GM19351 (cell line): ENCODE measurements at regions not wholly inside any gene's neighbourhood (a gene's known extent, or its start where the extent isn't known, plus 50 kb on each side); places are given as distances from the start of the nearest gene placed in this dataset.
"Not testable (repeated sequence)": the region's sequence is repeated elsewhere in the genome, so short reads cannot be mapped to it uniquely, and the experiment has no call there.

Experiments
- ATAC-seq: cut with Tn5 transposase; IDR thresholded peaks from one replicate; pipeline ENCODE4 v1.9.1; 2021; ENCODE audit warnings: mild to moderate bottlenecking, moderate library complexity; ENCODE audit not compliant: unreplicated experiment

GRCh38 chr18:73168236-73168635, 300.4 kb upstream of the NETO1 start:
- ATAC-seq: no peak

- no peak for ATAC-seq
Observed at GRCh38 chr18:73164430-73164829, 296.6 kb upstream of the NETO1 start.

- ATAC-seq: no peak
Observed at GRCh38 chr18:73163236-73163635, 295.4 kb upstream of the NETO1 start.

- no peak for ATAC-seq
Observed at GRCh38 chr18:73156117-73156516, 288.3 kb upstream of the NETO1 start.

- ATAC-seq: no peak
Observed at GRCh38 chr18:73153271-73153670, 285.5 kb upstream of the NETO1 start.

GRCh38 chr18:73151086-73151485, 283.3 kb upstream of the NETO1 start:
- ATAC-seq: no peak

- ATAC-seq: no peak
Observed at GRCh38 chr18:73150199-73150598, 282.4 kb upstream of the NETO1 start.

- no peak for ATAC-seq
Observed at GRCh38 chr18:73147590-73147989, 279.8 kb upstream of the NETO1 start.

- ATAC-seq: no peak
Observed at GRCh38 chr18:73144030-73144429, 276.2 kb upstream of the NETO1 start.

- ATAC-seq: peak; percentile 74
Observed at GRCh38 chr18:73136134-73136533, 268.3 kb upstream of the NETO1 start.

GRCh38 chr18:73124175-73124574, 256.4 kb upstream of the NETO1 start:
- no peak for ATAC-seq

GRCh38 chr18:73121207-73121606, 253.4 kb upstream of the NETO1 start:
- no peak for ATAC-seq

GRCh38 chr18:73120626-73121025, 252.8 kb upstream of the NETO1 start:
- ATAC-seq: no peak

GRCh38 chr18:73119574-73119973, 251.8 kb upstream of the NETO1 start:
- no peak for ATAC-seq

- no peak for ATAC-seq
Observed at GRCh38 chr18:73118121-73118816, 250.5 kb upstream of the NETO1 start.

GRCh38 chr18:73110307-73110706, 242.5 kb upstream of the NETO1 start:
- ATAC-seq: no peak

- ATAC-seq: no peak
Observed at GRCh38 chr18:73101977-73102376, 234.2 kb upstream of the NETO1 start.

- not testable (repeated sequence) for ATAC-seq
Observed at GRCh38 chr18:73101491-73101890, 233.7 kb upstream of the NETO1 start.

GRCh38 chr18:73099759-73100158, 232.0 kb upstream of the NETO1 start:
- no peak for ATAC-seq

- ATAC-seq: no peak
Observed at GRCh38 chr18:73093687-73094250, 226.0 kb upstream of the NETO1 start.

GRCh38 chr18:73088445-73088844, 220.7 kb upstream of the NETO1 start:
- no peak for ATAC-seq

GRCh38 chr18:73087282-73087977, 219.6 kb upstream of the NETO1 start:
- no peak for ATAC-seq
